Right lobe of liver (tissue), 6 donors: ENCODE measurements at regions not wholly inside any gene's neighbourhood (a gene's known extent, or its start where the extent isn't known, plus 50 kb on each side); places are given as distances from the start of the nearest gene placed in this dataset.

ENCODE experiments used
- ATAC-seq, 4 donors: fragments of 200-7000 bp; cut with Tn5 transposase; one replicate each; pipeline ENCODE4 v1.9.1; 2020; ENCODE audit warnings: mild to moderate bottlenecking in 4 of 4, moderate library complexity in 4 of 4
- DNase-seq, 3 donors: peaks; one replicate each; pipeline ENCODE4 v3.0.0-alpha.2; 2020
- H3K27ac ChIP-seq, 3 donors: fragments of 200-600 bp; one replicate each; pipeline ENCODE4 v1.8.0; 2022
- H3K27me3 ChIP-seq, 2 donors: fragments of 200-600 bp; one replicate each; pipeline ENCODE4 v1.8.0; 2022
- H3K36me3 ChIP-seq, 4 donors: fragments of 200-600 bp; sonication (generic) in 1 of 4; one replicate each; pipeline versions ENCODE4 v1.5.1 to v1.8.0; 2017 to 2022; ENCODE audit warnings: control low read depth in 1 of 4
- H3K4me1 ChIP-seq, 4 donors: fragments of 200-600 bp; sonication (generic) in 1 of 4; one replicate each; pipeline versions ENCODE4 v1.5.1 to v1.8.0; 2017 to 2022; ENCODE audit warnings: control low read depth in 1 of 4
- H3K4me3 ChIP-seq, 3 donors: fragments of 200-600 bp; one replicate each; pipeline ENCODE4 v1.8.0; 2022
- H3K9me3 ChIP-seq, 4 donors: fragments of 200-600 bp; sonication (generic) in 1 of 4; one replicate each; pipeline versions ENCODE4 v1.5.1 to v1.8.0; 2017 to 2022; ENCODE audit warnings: control low read depth in 1 of 4
- CTCF ChIP-seq, 4 donors: fragments of 200-600 bp in 3 of 4; fragments of 450-650 bp in 1 of 4; IDR thresholded peaks; one replicate each; pipeline versions ENCODE4 v1.5.1 to v1.8.0; 2016 to 2022; ENCODE audit warnings: antibody characterized with exemption in 4 of 4, mild to moderate bottlenecking in 2 of 4
- POLR2A ChIP-seq: fragments of 450-650 bp; IDR thresholded peaks from one replicate; pipeline ENCODE4 v1.6.1; 2017; ENCODE audit warnings: antibody characterized with exemption, mild to moderate bottlenecking
- WGBS: methylation state at CpG from one replicate; pipeline ENCODE4 v1.1.6; 2018; ENCODE audit warnings: low coverage, low lambda C conversion rate; ENCODE audit not compliant: insufficient coverage; ENCODE audit errors: missing lambda C conversion rate; 5-methylcytosine and 5-hydroxymethylcytosine counted together
- intact Hi-C, 2 donors: fragments of 100-400 bp; cut with DNase I; formaldehyde crosslinking; loops; one replicate each; pipeline versions ENCODE4 v1.11.2 to v1.14.1; 2022
- donor health status: DM: no; HTN: yes; CAD: no.
- donor health status: DM: no; HTN: no; CAD: no.
- donor health status: DM: no; HTN: no; CAD: no.
- donor health status: DM: no; HTN: yes; CAD: no.
- donor health status: DM: no; HTN: yes; CAD: no.

GRCh38 chr4:81566161-81566591 is 94.5 kb upstream of the RASGEF1B start:
- ATAC-seq (peak; percentile 78 to 90 (median 84)), DNase-seq (peak; percentile 41 to 82 (median 65))
- WGBS = 13% methylated on average over 5 of the region's 5 CpGs
- Histone ChIP-seq H3K36me3 (no peaks in the 10 kb centered on the region), H3K4me1 (peaks cover 0 to 36% (median 8%) of the 10 kb centered on the region in 4 donors), H3K27ac (peak overlapping the region; percentile 91 to 99 (median 99)), H3K27me3 (no peaks in the 10 kb centered on the region), H3K9me3 (no peaks in the 10 kb centered on the region), H3K4me3 (peak overlapping the region; percentile 23 to 49 (median 45))
- intact Hi-C loops = no loop called here
- TF ChIP-seq POLR2A (peak; percentile 36), CTCF (IDR thresholded peaks at IDR 0.05) (no peak)

GRCh38 chr4:81565142-81565870 is 93.6 kb upstream of the RASGEF1B start:
- intact Hi-C loops = no loop called here
- DNase-seq = peak; percentile 90 to 96 (median 94)
- H3K27me3 ChIP-seq = no peaks in the 10 kb centered on the region
- peak overlapping the region; percentile 23 to 49 (median 45) for H3K4me3 ChIP-seq
- H3K36me3 ChIP-seq = no peaks in the 10 kb centered on the region
- peaks cover 0 to 32% (median 8%) of the 10 kb centered on the region in 4 donors for H3K4me1 ChIP-seq
- 10% methylated on average over 6 of the region's 6 CpGs for WGBS
- TF ChIP-seq CTCF (IDR thresholded peaks at IDR 0.05) (no peak), POLR2A (peak; percentile 92)
- no peaks in the 10 kb centered on the region for H3K9me3 ChIP-seq
- peak; percentile 86 to 96 (median 92) for ATAC-seq
- peak overlapping the region; percentile 91 to 99 (median 99) for H3K27ac ChIP-seq

- TF ChIP-seq CTCF (IDR thresholded peaks at IDR 0.05) (no peak), POLR2A (no peak)
- ATAC-seq = peak in 1 of 4 donors; percentile 29
- WGBS = 39% methylated on average over 3 of the region's 3 CpGs
- Histone ChIP-seq H3K27me3 (no peaks in the 10 kb centered on the region), H3K9me3 (no peaks in the 10 kb centered on the region), H3K36me3 (no peaks in the 10 kb centered on the region), H3K4me1 (peaks cover 0 to 32% (median 8%) of the 10 kb centered on the region in 4 donors), H3K27ac (peak overlapping the region in 2 of 3 donors; percentile 9 to 19), H3K4me3 (no peak overlapping the region)
- intact Hi-C loops = no loop called here
- no peak for DNase-seq
These were observed 92.3 kb upstream of the RASGEF1B start for GRCh38 chr4:81564025-81564424.

GRCh38 chr4:81562093-81562492 is 90.4 kb upstream of the RASGEF1B start:
- no peaks in the 10 kb centered on the region for H3K36me3 ChIP-seq
- H3K4me1 ChIP-seq = peaks cover 0 to 29% (median 7%) of the 10 kb centered on the region in 4 donors
- intact Hi-C loops = no loop called here
- no peak overlapping the region for H3K4me3 ChIP-seq
- whole genome bisulfite sequencing = 29% methylated on average over 1 of the region's 1 CpG
- ATAC-seq (no peak), DNase-seq (no peak)
- H3K27me3 ChIP-seq = no peaks in the 10 kb centered on the region
- no peak for TF ChIP-seq POLR2A
- no peak for TF ChIP-seq CTCF (IDR thresholded peaks at IDR 0.05)
- no peak overlapping the region for H3K27ac ChIP-seq
- no peaks in the 10 kb centered on the region for H3K9me3 ChIP-seq
